IMR-90 (cell line): ENCODE measurements at regions not wholly inside any gene's neighbourhood (a gene's known extent, or its start where the extent isn't known, plus 50 kb on each side); places are given as distances from the start of the nearest gene placed in this dataset.

Source experiments
- ATAC-seq: fragments of 200-7000 bp; cut with Tn5 transposase; 2 replicates; pipeline ENCODE4 v1.9.1; 2020; ENCODE audit warnings: low read depth, mild to moderate bottlenecking, moderate library complexity
- BruUV-seq: library from RNA; stranded (reverse); fragments of 400-500 nt; replicated peaks from 2 replicates; lab custom pipeline; 2021; lab: Mats Ljungman, UMichigan
- CTCF ChIA-PET: fragments of 300-600 bp; formaldehyde crosslinking; extraction: SDS; loops from one replicate; lab custom pipeline; 2021; ENCODE audit warnings: antibody characterized with exemption; lab: Yijun Ruan, JAX
- POLR2A ChIA-PET: fragments of 300-600 bp; sonication (Branson Sonifier 250); formaldehyde crosslinking; loops from one replicate; lab custom pipeline; 2022; ENCODE audit warnings: antibody characterized with exemption; ENCODE audit not compliant: unreplicated experiment; lab: Charles Lee
- DNase-seq: peaks from one replicate; pipeline ENCODE4 v3.0.0; 2013
- H2AFZ ChIP-seq: replicated peaks from 2 replicates; pipeline ENCODE3; 2013; ENCODE audit warnings: low read length, mild to moderate bottlenecking; ENCODE audit not compliant: poor library complexity
- H2AK5ac ChIP-seq: 2 replicates; pipeline ENCODE4 v1.6.1; 2013; ENCODE audit warnings: low read depth, low read length, inconsistent platforms
- H2AK9ac ChIP-seq: replicated peaks from 2 replicates; pipeline ENCODE3; 2013; ENCODE audit warnings: mild to moderate bottlenecking, low read depth, low read length, moderate library complexity; ENCODE audit not compliant: poor library complexity
- H2BK120ac ChIP-seq: 2 replicates; pipeline ENCODE4 v1.6.1; 2013; ENCODE audit warnings: low read depth, low read length, inconsistent platforms
- H2BK15ac ChIP-seq: 3 replicates; pipeline ENCODE4 v1.6.1; 2013; ENCODE audit warnings: low read depth, low read length, inconsistent platforms
- H2BK20ac ChIP-seq: 2 replicates; pipeline ENCODE4 v1.6.1; 2013; ENCODE audit warnings: low read depth, mild to moderate bottlenecking, inconsistent platforms, low read length, moderate library complexity
- H2BK5ac ChIP-seq: 2 replicates; pipeline ENCODE4 v1.6.1; 2013; ENCODE audit warnings: mild to moderate bottlenecking, low read depth, low read length, inconsistent platforms; ENCODE audit not compliant: poor library complexity, severe bottlenecking
- H3K14ac ChIP-seq: replicated peaks from 2 replicates; pipeline ENCODE4 v1.6.1; 2013; ENCODE audit warnings: low read depth, low read length, inconsistent platforms
- H3K18ac ChIP-seq: 2 replicates; pipeline ENCODE4 v1.6.1; 2013; ENCODE audit warnings: low read depth, low read length, control low read depth
- H3K23ac ChIP-seq: 2 replicates; pipeline ENCODE4 v1.6.1; 2013; ENCODE audit warnings: low read depth, low read length, inconsistent platforms
- H3K27ac ChIP-seq: 2 replicates; pipeline ENCODE4 v1.5.1; 2013; ENCODE audit warnings: mild to moderate bottlenecking, control low read depth, low read length; ENCODE audit not compliant: insufficient read depth
- H3K27me3 ChIP-seq: 2 replicates; pipeline ENCODE4 v1.6.1; 2013; ENCODE audit warnings: low read length; ENCODE audit not compliant: control insufficient read depth, insufficient read depth
- H3K36me3 ChIP-seq: 2 replicates; pipeline ENCODE4 v1.6.1; 2013; ENCODE audit warnings: low read length, mixed read lengths; ENCODE audit not compliant: control insufficient read depth, insufficient read depth
- H3K4ac ChIP-seq: 2 replicates; pipeline ENCODE4 v1.6.1; 2013; ENCODE audit warnings: low read depth, low read length, inconsistent platforms
- H3K4me1 ChIP-seq: 2 replicates; pipeline ENCODE4 v1.6.1; 2013; ENCODE audit warnings: low read length, mixed read lengths; ENCODE audit not compliant: control insufficient read depth, insufficient read depth
- H3K4me2 ChIP-seq: 2 replicates; pipeline ENCODE4 v1.6.1; 2013; ENCODE audit warnings: low read depth, mild to moderate bottlenecking, control low read depth, low read length, moderate library complexity
- H3K4me3 ChIP-seq: 2 replicates; pipeline ENCODE4 v1.5.1; 2013; ENCODE audit warnings: low read depth, mild to moderate bottlenecking, control low read depth, low read length, moderate library complexity; ENCODE audit not compliant: insufficient read depth
- H3K56ac ChIP-seq: 2 replicates; pipeline ENCODE4 v1.6.1; 2013; ENCODE audit warnings: low read length, inconsistent platforms; ENCODE audit not compliant: insufficient read depth; ENCODE audit errors: extremely low read depth
- H3K79me1 ChIP-seq, 2 experiments: 2 replicates each; pipeline ENCODE4 v1.6.1; 2013; ENCODE audit warnings: low read length in 2 of 2, inconsistent platforms in 1 of 2, low read depth in 1 of 2
- H3K9ac ChIP-seq: 2 replicates; pipeline ENCODE4 v1.6.1; 2013; ENCODE audit warnings: low read depth, low read length, control low read depth
- H3K9me1 ChIP-seq: 2 replicates; pipeline ENCODE4 v1.6.1; 2013; ENCODE audit warnings: low read length, inconsistent platforms; ENCODE audit not compliant: insufficient read depth
- H3K9me3 ChIP-seq: 2 replicates; pipeline ENCODE4 v1.6.1; 2013; ENCODE audit warnings: low read length; ENCODE audit not compliant: control insufficient read depth, insufficient read depth
- H4K20me1 ChIP-seq: 2 replicates; pipeline ENCODE4 v1.6.1; 2013; ENCODE audit warnings: low read length, inconsistent platforms; ENCODE audit not compliant: insufficient read depth
- H4K5ac ChIP-seq: 2 replicates; pipeline ENCODE4 v1.6.1; 2013; ENCODE audit warnings: mild to moderate bottlenecking, low read depth, low read length, control low read depth
- H4K8ac ChIP-seq, 2 experiments: 2 replicates each; pipeline ENCODE4 v1.6.1; 2013; ENCODE audit warnings: low read depth in 2 of 2, low read length in 2 of 2, control low read depth in 1 of 2, inconsistent platforms in 1 of 2
- H4K91ac ChIP-seq: 2 replicates; pipeline ENCODE4 v1.6.1; 2013; ENCODE audit warnings: low read depth, low read length, inconsistent platforms; ENCODE audit not compliant: insufficient read depth
- BHLHE40 ChIP-seq: fragments of 150-350 bp; IDR thresholded peaks from 2 replicates; pipeline ENCODE4 v1.6.1; 2016; ENCODE audit warnings: mild to moderate bottlenecking, low read depth, low read length
- CEBPB ChIP-seq: IDR thresholded peaks from 2 replicates; pipeline ENCODE4 v1.6.1; 2012; ENCODE audit warnings: low read depth, low read length, improper control_type of control experiment
- CHD1 ChIP-seq: IDR thresholded peaks from 2 replicates; pipeline ENCODE4 v1.6.1; 2012; ENCODE audit warnings: low read depth, low read length, improper control_type of control experiment
- CTCF ChIP-seq: conservative IDR thresholded peaks from 2 replicates; pipeline ENCODE4 v1.5.1; 2012; ENCODE audit warnings: mild to moderate bottlenecking, low read depth, low read length, improper control_type of control experiment
- ELK1 ChIP-seq: fragments of 150-350 bp; IDR thresholded peaks from 2 replicates; pipeline ENCODE4 v1.6.1; 2016; ENCODE audit warnings: low read depth, mild to moderate bottlenecking, low read length, moderate library complexity, borderline replicate concordance
- FOS ChIP-seq: fragments of 150-350 bp; IDR thresholded peaks from 2 replicates; pipeline ENCODE4 v1.6.1; 2016; ENCODE audit warnings: low read depth, low read length
- MAFK ChIP-seq: IDR thresholded peaks from 2 replicates; pipeline ENCODE4 v1.6.1; 2012; ENCODE audit warnings: low read depth, low read length, improper control_type of control experiment
- MAZ ChIP-seq: IDR thresholded peaks from 2 replicates; pipeline ENCODE4 v1.6.1; 2012; ENCODE audit warnings: low read depth, mild to moderate bottlenecking, low read length, improper control_type of control experiment, moderate library complexity, borderline replicate concordance
- MXI1 ChIP-seq: IDR thresholded peaks from 2 replicates; pipeline ENCODE4 v1.6.1; 2012; ENCODE audit warnings: low read depth, mild to moderate bottlenecking, low read length, moderate library complexity, borderline replicate concordance
- NFE2L2 ChIP-seq: fragments of 150-350 bp; IDR thresholded peaks from 2 replicates; pipeline ENCODE4 v1.6.1; 2016; ENCODE audit warnings: low read depth, mild to moderate bottlenecking, low read length
- POLR2A ChIP-seq: IDR thresholded peaks from 2 replicates; pipeline ENCODE4 v1.6.1; 2012; ENCODE audit warnings: mild to moderate bottlenecking, low read depth, low read length
- RAD21 ChIP-seq: IDR thresholded peaks from 2 replicates; pipeline ENCODE4 v1.6.1; 2012; ENCODE audit warnings: low read length, improper control_type of control experiment
- RCOR1 ChIP-seq: IDR thresholded peaks from 2 replicates; pipeline ENCODE4 v1.6.1; 2012; ENCODE audit warnings: mild to moderate bottlenecking, low read length, improper control_type of control experiment; ENCODE audit not compliant: insufficient replicate concordance
- RFX5 ChIP-seq: IDR thresholded peaks from 2 replicates; pipeline ENCODE4 v1.8.0; 2012; ENCODE audit warnings: low read depth, mild to moderate bottlenecking, low read length, moderate library complexity
- SMC3 ChIP-seq: fragments of 150-350 bp; IDR thresholded peaks from 2 replicates; pipeline ENCODE4 v1.6.1; 2016; ENCODE audit warnings: low read depth, mild to moderate bottlenecking, antibody characterized with exemption, low read length, moderate library complexity
- WGBS, 2 experiments: methylation state at CpG; one replicate each; pipeline versions ENCODE4 v1.1.5 to v1.1.7; 2013; ENCODE audit warnings: missing lambda C conversion rate in 2 of 2; ENCODE audit not compliant: insufficient read length in 1 of 2; ENCODE audit errors: extremely low coverage in 2 of 2; 5-methylcytosine and 5-hydroxymethylcytosine counted together
- dilution Hi-C: fragments of 300-500 bp; cut with HindIII; formaldehyde crosslinking; loops from one replicate; pipeline ENCODE4 v1.14.3; 2018; ENCODE audit warnings: low sequenced_read_pairs; ENCODE audit not compliant: unreplicated experiment
- in situ Hi-C: fragments of 300-500 bp; cut with MboI; formaldehyde crosslinking; loops from 3 replicates; pipeline ENCODE4 v1.14.3; 2019; ENCODE audit warnings: low sequenced_read_pairs, inconsistent platforms, mixed read lengths
- intact Hi-C: fragments of 100-400 bp; cut with micrococcal nuclease; formaldehyde crosslinking; loops from 2 replicates; pipeline ENCODE4 v1.10.0; 2022
- TF ChIP-seq, protein P1 (sequence below): fragments of 150-350 bp; IDR thresholded peaks from 2 replicates; pipeline ENCODE4 v1.6.1; 2017; ENCODE audit warnings: mild to moderate bottlenecking, antibody characterized with exemption, low read length, low read depth

GRCh38 chr1:77620273-77620672 lies 62.2 kb downstream of the ZZZ3 start:
- H4K91ac ChIP-seq, result no peak overlapping the region
- H3K79me1 ChIP-seq, result peaks cover 9 to 35% of the 10 kb centered on the region in 2 experiments; a peak in 3 of 4 replicates
- no peak overlapping the region for H2BK120ac ChIP-seq
- dilution Hi-C loops (no loop called here), in situ Hi-C loops (no loop called here), intact Hi-C loops (no loop called here)
- no peak for ATAC-seq
- H3K18ac ChIP-seq, result no peak overlapping the region
- H3K4me2 ChIP-seq, result no peak overlapping the region
- H4K5ac ChIP-seq, result no peak overlapping the region
- no peaks in the 10 kb centered on the region for H3K4me1 ChIP-seq
- H3K9me1 ChIP-seq, result no peaks in the 10 kb centered on the region
- H3K4me3 ChIP-seq, result no peak overlapping the region
- no peak overlapping the region for H3K9ac ChIP-seq
- TF ChIP-seq MXI1 (no peak), CEBPB (no peak), RFX5 (no peak), CHD1 (no peak), NFE2L2 (no peak), RAD21 (no peak), POLR2A (no peak), MAZ (no peak), FOS (no peak), ELK1 (no peak), SMC3 (no peak), CTCF (no peak), BHLHE40 (no peak), RCOR1 (no peak), MAFK (no peak)
- TF ChIP-seq, protein P1, sequence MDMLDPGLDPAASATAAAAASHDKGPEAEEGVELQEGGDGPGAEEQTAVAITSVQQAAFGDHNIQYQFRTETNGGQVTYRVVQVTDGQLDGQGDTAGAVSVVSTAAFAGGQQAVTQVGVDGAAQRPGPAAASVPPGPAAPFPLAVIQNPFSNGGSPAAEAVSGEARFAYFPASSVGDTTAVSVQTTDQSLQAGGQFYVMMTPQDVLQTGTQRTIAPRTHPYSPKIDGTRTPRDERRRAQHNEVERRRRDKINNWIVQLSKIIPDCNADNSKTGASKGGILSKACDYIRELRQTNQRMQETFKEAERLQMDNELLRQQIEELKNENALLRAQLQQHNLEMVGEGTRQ, result no peak
- DNase-seq, result no peak
- peaks cover 13% of the 10 kb centered on the region for H3K36me3 ChIP-seq
- BruUV-seq, result no TSS peak
- no peak overlapping the region for H2AK9ac ChIP-seq
- WGBS, 2 experiments, result no CpG with 5 or more reads among the region's 3 CpGs
- H4K20me1 ChIP-seq, result no peaks in the 10 kb centered on the region
- no peak overlapping the region for H2AK5ac ChIP-seq
- H2BK15ac ChIP-seq, result no peak overlapping the region
- H2AFZ ChIP-seq, result no peak overlapping the region
- H2BK5ac ChIP-seq, result no peak overlapping the region
- no peak overlapping the region for H3K27ac ChIP-seq
- no peak overlapping the region for H2BK20ac ChIP-seq
- CTCF ChIA-PET, result no interaction called here
- H3K23ac ChIP-seq, result no peak overlapping the region
- POLR2A ChIA-PET, result interaction anchor here (0.7 kb wide), 1 partner anchor 18 kb away, joined by 3 read pairs; no protein-coding TSS in a partner anchor
- no peak overlapping the region for H4K8ac ChIP-seq
- no peak overlapping the region for H3K56ac ChIP-seq
- H3K4ac ChIP-seq, result no peak overlapping the region
- no peaks in the 10 kb centered on the region for H3K27me3 ChIP-seq
- no peak overlapping the region for H3K14ac ChIP-seq
- no peaks in the 10 kb centered on the region for H3K9me3 ChIP-seq
